GM13977 (cell line): ENCODE measurements at regions not wholly inside any gene's neighbourhood (a gene's known extent, or its start where the extent isn't known, plus 50 kb on each side); places are given as distances from the start of the nearest gene placed in this dataset.

ENCODE experiments used
- DNase-seq: peaks from one replicate; pipeline ENCODE4 v3.0.0; 2012; ENCODE audit warnings: low spot score
- in situ Hi-C: fragments of 300-500 bp; cut with MboI; formaldehyde crosslinking; loops from one replicate; pipeline ENCODE4 v1.12.0; 2022; ENCODE audit warnings: low sequenced_read_pairs, low pct_unique_long_range_greater_than_20kb, mixed read lengths, inconsistent platforms; ENCODE audit not compliant: unreplicated experiment
- TF ChIP-seq, protein P1 (sequence below): IDR thresholded peaks from 2 replicates; pipeline ENCODE4 v1.5.1; 2012; ENCODE audit warnings: mild to moderate bottlenecking, control low read depth; ENCODE audit not compliant: insufficient read depth; ENCODE audit errors: extremely low read depth, missing control alignments

DNA sequence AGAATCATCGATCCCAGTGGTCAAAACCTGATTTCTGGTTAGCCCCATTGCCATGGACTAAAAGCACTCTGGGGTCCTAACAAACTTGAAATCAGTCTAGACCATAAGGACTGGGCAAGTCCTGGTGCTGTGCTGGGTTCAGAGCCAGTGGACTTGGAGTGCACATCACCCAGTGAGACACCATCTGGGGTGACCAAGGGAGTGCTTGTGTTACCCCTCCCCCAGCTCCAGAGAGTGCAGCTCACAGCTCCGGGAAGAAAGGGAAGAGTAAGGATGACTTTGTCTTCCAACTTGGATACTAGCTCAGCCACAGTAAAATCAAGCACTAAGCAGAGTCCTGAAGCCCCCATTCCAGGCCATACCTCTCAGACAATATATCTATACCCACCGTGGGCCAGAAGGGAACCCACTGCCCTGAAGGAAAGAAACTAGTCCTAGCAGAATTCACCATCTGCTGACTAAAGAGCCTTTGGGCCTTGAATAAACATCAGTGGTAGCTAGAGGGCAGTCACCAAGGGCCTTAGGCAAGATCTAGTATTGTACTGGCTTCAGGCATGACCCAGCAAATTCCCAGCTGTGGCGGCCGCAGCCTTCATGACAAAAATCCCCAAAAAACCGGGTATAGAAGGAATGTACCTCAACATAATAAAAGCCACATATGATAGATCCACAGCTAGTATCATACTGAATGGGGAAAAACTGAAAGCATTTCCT, 153.5 kb upstream of the OGFRL1 start:
- DNase-seq: no peak
- in situ Hi-C loops: no loop called here
- TF ChIP-seq, protein P1, sequence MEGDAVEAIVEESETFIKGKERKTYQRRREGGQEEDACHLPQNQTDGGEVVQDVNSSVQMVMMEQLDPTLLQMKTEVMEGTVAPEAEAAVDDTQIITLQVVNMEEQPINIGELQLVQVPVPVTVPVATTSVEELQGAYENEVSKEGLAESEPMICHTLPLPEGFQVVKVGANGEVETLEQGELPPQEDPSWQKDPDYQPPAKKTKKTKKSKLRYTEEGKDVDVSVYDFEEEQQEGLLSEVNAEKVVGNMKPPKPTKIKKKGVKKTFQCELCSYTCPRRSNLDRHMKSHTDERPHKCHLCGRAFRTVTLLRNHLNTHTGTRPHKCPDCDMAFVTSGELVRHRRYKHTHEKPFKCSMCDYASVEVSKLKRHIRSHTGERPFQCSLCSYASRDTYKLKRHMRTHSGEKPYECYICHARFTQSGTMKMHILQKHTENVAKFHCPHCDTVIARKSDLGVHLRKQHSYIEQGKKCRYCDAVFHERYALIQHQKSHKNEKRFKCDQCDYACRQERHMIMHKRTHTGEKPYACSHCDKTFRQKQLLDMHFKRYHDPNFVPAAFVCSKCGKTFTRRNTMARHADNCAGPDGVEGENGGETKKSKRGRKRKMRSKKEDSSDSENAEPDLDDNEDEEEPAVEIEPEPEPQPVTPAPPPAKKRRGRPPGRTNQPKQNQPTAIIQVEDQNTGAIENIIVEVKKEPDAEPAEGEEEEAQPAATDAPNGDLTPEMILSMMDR: no peak

DNA sequence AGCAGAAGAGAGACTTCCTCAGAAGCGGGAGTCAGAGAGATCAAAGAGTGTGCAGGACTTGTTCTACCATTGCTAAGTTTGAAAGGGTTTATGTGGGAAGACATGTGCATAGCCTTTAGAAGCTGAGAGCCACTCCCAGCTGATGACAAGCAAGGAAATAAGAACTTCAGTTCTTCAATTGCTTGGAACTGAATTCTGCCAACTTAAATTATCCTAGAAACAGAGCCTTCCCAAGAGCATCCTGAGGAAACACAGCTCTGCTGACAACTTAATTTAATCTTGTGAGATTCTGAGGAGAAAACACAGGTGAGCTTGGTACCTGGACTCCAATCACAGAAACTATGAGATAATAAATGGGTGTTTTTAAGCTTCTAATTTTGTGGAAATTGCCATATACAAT, 150.6 kb upstream of the OGFRL1 start:
- TF ChIP-seq, protein P1: no peak
- in situ Hi-C loops: no loop called here
- DNase-seq: no peak

DNA sequence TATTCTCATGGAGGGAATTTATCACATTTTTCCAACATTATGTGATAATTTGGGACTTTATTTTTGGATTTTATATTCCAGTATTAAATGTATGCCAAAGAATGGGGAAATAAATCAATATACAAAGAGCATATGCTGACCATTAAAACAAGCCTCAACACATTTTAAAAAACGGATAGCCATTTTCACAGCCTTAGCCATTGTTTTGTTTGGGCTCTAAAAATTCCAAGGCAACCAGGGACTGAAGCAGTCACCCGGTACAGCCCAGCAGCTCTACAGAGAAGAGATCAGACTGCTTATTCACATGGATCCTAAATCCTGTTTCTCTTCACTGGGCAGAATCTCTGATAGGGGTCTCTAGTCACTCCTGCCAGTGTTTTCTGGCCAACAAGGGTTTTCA, 150.2 kb upstream of the OGFRL1 start:
- TF ChIP-seq, protein P1: no peak
- DNase-seq: no peak
- in situ Hi-C loops: no loop called here

DNA sequence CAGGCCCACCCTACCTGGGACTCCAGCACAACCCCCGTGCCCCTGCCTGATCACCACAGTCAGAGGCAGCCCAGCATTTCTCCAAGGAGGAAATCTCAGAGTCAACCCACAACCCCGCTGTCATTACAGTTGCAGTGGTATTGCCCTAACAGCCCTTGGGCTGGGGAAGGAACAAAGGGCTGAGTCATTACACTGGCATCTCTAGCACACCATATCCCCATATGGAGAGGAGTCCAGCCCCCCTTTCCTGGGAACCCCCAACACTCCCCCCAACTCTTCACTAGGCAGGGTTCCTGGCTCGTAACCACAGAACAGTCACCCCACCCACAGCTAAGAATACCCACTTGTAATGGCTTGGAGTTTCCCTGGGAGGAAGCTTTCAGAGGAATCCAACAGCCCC, 149.4 kb upstream of the OGFRL1 start:
- TF ChIP-seq, protein P1: no peak
- in situ Hi-C loops: no loop called here
- no peak for DNase-seq

DNA sequence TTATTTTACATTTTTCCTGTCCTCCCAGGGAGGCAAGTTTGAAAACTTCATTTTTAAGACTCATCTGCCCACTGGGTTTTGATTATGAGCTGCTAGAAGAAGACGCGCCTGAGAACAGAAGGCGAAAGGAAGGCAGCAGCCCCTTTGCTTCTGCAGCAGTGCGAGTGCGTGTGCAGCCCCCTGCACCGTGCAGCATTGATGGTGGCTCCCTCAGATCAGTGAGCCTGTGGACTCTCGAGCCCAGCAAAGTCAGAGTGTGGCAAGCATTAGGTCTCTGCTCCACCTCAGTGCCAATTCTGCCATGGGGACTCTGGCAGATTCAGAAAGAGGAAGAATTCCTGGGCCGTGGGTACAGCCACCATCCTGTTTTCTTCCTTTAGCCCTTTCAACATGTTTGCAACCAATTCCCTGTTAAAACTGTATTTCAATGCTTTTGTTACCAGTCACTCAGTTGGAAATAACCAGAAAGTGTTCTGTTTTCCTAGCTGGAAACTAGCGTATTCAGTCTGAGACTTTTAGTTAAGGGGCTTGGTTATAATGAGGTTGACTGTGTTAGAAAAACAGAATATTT, 134.8 kb upstream of the OGFRL1 start:
- in situ Hi-C loops: no loop called here
- DNase-seq: no peak
- TF ChIP-seq, protein P1: no peak

DNA sequence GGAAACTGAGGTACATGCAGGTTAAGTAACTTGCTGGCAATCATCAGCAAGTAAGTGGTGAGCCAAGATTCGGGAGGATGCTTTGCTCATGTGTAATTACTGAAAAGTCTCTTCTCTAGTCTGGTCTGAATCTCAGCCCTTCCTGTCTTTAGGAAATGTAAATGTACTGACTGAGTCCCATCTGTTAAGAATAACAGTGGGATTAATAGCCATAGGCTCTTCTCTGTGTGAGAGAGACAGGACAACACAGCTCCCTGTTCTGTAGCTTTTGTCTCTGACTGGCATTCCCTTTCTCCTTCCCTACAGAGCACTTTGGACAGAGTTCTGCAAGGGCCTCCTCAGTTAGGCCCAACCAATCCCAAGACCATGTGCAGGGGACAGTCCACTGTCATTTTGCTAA, 131.3 kb upstream of the OGFRL1 start:
- in situ Hi-C loops: no loop called here
- TF ChIP-seq, protein P1: no peak
- DNase-seq: no peak
